K562 (cell line): ENCODE measurements at regions not wholly inside any gene's neighbourhood (a gene's known extent, or its start where the extent isn't known, plus 50 kb on each side); places are given as distances from the start of the nearest gene placed in this dataset.

Source experiments
- ATAC-seq: fragments of 200-7000 bp; cut with Tn5 transposase; 3 replicates; pipeline ENCODE4 v1.9.1; 2020; ENCODE audit warnings: moderate library complexity
- BruUV-seq: library from RNA; stranded (reverse); fragments of 400-500 nt; replicated peaks from 2 replicates; lab custom pipeline; 2021; lab: Mats Ljungman, UMichigan
- CTCF ChIA-PET: fragments of 300-600 bp; formaldehyde crosslinking; extraction: SDS; loops from one replicate; lab custom pipeline; 2021; ENCODE audit warnings: low intra/inter-chr PET ratio; lab: Yijun Ruan, JAX
- POLR2A ChIA-PET: fragments of 300-600, 350-650 bp; sonication (Branson Sonifier 250); formaldehyde crosslinking; extraction: SDS; loops from one replicate; lab custom pipeline; 2021; ENCODE audit warnings: antibody characterized with exemption, inconsistent platforms; lab: Yijun Ruan, JAX
- DNase-seq, 4 experiments: peaks; one replicate each; pipeline versions ENCODE4 v3.0.0 to v3.0.0-alpha.2; 2011 to 2018; ENCODE audit warnings: low spot score in 3 of 4, mixed read lengths in 3 of 4; ENCODE audit errors: extremely low read depth in 1 of 4
- FAIRE-seq: peaks from 2 replicates; lab custom pipeline; 2011; peaks lifted over from hg19 to GRCh38; lab: Jason Lieb, UNC
- H2AFZ ChIP-seq: 2 replicates; pipeline ENCODE4 v1.6.0; 2011; ENCODE audit warnings: low read depth, low read length, control low read depth, inconsistent platforms
- H3K27ac ChIP-seq: fragments of 200-600 bp; 3 replicates; pipeline ENCODE4 v1.8.0; 2011; ENCODE audit warnings: low read depth, mild to moderate bottlenecking, control low read depth, inconsistent platforms, low read length, moderate library complexity, mixed read lengths; ENCODE audit errors: extremely low read depth
- H3K27me3 ChIP-seq, 2 experiments: fragments of 300-600 bp in 1 of 2; 2 replicates in 1 of 2; 3 replicates in 1 of 2; pipeline versions ENCODE4 v1.6.0 to v1.8.0; 2011; ENCODE audit warnings: inconsistent platforms in 2 of 2, low read length in 2 of 2, mild to moderate bottlenecking in 1 of 2, mixed read lengths in 1 of 2, moderate library complexity in 1 of 2; ENCODE audit not compliant: control insufficient read depth in 2 of 2, insufficient read depth in 2 of 2
- H3K36me3 ChIP-seq: fragments of 300-600 bp; 3 replicates; pipeline ENCODE4 v1.8.0; 2011; ENCODE audit warnings: mild to moderate bottlenecking, low read length, inconsistent platforms; ENCODE audit not compliant: control insufficient read depth, insufficient read depth
- H3K4me1 ChIP-seq, 2 experiments: fragments of 200-600 bp in 1 of 2; replicated peaks in 1 of 2; 2 replicates in 1 of 2; 3 replicates in 1 of 2; pipeline versions ENCODE4 v1.5.1 to v1.8.0; 2011; ENCODE audit warnings: inconsistent platforms in 2 of 2, low read length in 2 of 2, mild to moderate bottlenecking in 1 of 2, mixed read lengths in 1 of 2, moderate library complexity in 1 of 2; ENCODE audit not compliant: control insufficient read depth in 2 of 2, insufficient read depth in 2 of 2
- H3K4me2 ChIP-seq: 2 replicates; pipeline ENCODE4 v1.6.1; 2011; ENCODE audit warnings: low read length, control low read depth, inconsistent platforms, mixed read lengths; ENCODE audit not compliant: insufficient read depth
- H3K4me3 ChIP-seq: fragments of 200-600 bp; sonication (generic), shearing (Covaris generic); 2 replicates; pipeline ENCODE4 v1.5.1; 2016; ENCODE audit warnings: control low read depth, inconsistent platforms
- H3K79me2 ChIP-seq: fragments of 200-600 bp; 3 replicates; pipeline ENCODE4 v1.8.0; 2011; ENCODE audit warnings: low read length, inconsistent platforms; ENCODE audit not compliant: control insufficient read depth, insufficient read depth
- H3K9ac ChIP-seq, 2 experiments: 2 replicates each; pipeline versions ENCODE4 v1.6.0 to v1.6.1; 2011; ENCODE audit warnings: low read depth in 2 of 2, low read length in 2 of 2, control low read depth in 1 of 2, inconsistent platforms in 1 of 2, mild to moderate bottlenecking in 1 of 2, mixed read lengths in 1 of 2; ENCODE audit not compliant: insufficient read depth in 1 of 2
- H3K9me1 ChIP-seq: one replicate; pipeline ENCODE4 v1.6.0; 2011; ENCODE audit warnings: inconsistent platforms, mild to moderate bottlenecking, low read length, moderate library complexity; ENCODE audit not compliant: control insufficient read depth, insufficient read depth
- H3K9me3 ChIP-seq: replicated peaks from 2 replicates; pipeline ENCODE4 v1.5.1; 2011; ENCODE audit warnings: low read depth, low read length, inconsistent platforms; ENCODE audit not compliant: control insufficient read depth, insufficient read depth
- H4K20me1 ChIP-seq: replicated peaks from 2 replicates; pipeline ENCODE4 v1.6.1; 2011; ENCODE audit warnings: low read length, inconsistent platforms, mixed read lengths; ENCODE audit not compliant: control insufficient read depth, insufficient read depth
- POLR2H ChIP-seq: IDR thresholded peaks from 2 replicates; pipeline ENCODE4 v1.6.1; 2016; ENCODE audit warnings: missing genetic modification characterization, low read depth, mild to moderate bottlenecking, control low read depth, missing compliant biosample characterization, moderate library complexity
- WGBS: fragments of 100-300 bp; shearing (Covaris generic); methylation state at CpG from one replicate; pipeline ENCODE4 v1.1.6; 2016; ENCODE audit warnings: low coverage, mixed read lengths; ENCODE audit not compliant: insufficient coverage; ENCODE audit errors: missing lambda C conversion rate; 5-methylcytosine and 5-hydroxymethylcytosine counted together
- in situ Hi-C: fragments of 300-500 bp; cut with MboI; formaldehyde crosslinking; loops from 4 replicates; pipeline ENCODE4 v1.15.0; 2018; ENCODE audit warnings: inconsistent platforms, mixed read lengths
- intact Hi-C: fragments of 100-400 bp; cut with micrococcal nuclease; formaldehyde crosslinking; loops from 2 replicates; pipeline ENCODE4 v1.14.2; 2022
- TF ChIP-seq, protein P1 (sequence below), 3 experiments: IDR thresholded peaks in 2 of 3; conservative IDR thresholded peaks in 1 of 3; 2 replicates each; pipeline ENCODE4 v1.5.1; 2011 to 2012; ENCODE audit warnings: low read length in 3 of 3, mild to moderate bottlenecking in 3 of 3, control low read depth in 2 of 3, improper control_type of control experiment in 1 of 3, inconsistent platforms in 1 of 3, low read depth in 1 of 3, mixed read lengths in 1 of 3, moderate library complexity in 1 of 3; ENCODE audit not compliant: insufficient read depth in 2 of 3
- TF ChIP-seq, protein P2 (sequence below): sonication (generic); formaldehyde crosslinking; IDR thresholded peaks from 2 replicates; pipeline ENCODE4 v1.8.0; 2022; ENCODE audit warnings: missing genetic modification reagents, mild to moderate bottlenecking, moderate library complexity, borderline replicate concordance

DNA sequence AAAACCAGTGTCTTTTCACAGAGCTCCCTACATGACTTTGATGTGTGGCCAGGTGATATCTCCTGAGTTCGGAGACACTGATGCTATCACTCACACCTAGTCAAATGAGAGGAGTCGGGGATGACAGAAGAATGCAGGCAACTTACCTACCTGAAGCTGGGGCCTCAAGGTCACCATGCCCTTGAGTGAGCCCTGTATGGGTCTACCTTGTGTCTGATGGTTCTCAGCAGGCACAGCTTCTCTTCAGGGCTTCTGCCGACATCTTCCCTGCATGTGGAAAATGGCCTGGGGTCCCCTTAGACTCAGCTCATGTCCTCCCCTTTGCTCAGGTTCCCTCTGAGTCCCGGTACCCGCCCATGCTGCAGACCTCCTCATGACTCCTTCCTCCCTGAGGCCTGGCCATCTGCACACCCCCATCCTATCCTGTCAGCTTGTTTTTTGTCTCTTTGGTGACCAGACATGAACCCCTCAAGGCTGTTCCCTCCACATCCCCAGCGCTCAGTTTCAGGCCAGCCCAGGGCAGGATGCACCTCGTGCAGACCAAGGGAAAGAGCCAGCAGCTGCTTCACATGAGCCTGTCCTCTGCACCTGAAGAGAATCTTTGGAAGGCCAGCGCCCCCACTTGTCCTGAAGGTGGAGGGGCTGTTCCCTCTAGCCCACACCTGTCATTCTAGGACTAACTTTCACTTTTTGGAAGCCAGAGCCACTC lies 74.6 kb upstream of the GDF10 start:
- Histone ChIP-seq H3K9me3 (no peaks in the 10 kb centered on the region), H3K36me3 (no peaks in the 10 kb centered on the region), H3K4me3 (no peak overlapping the region), H3K27me3 (peaks cover 0 to 29% of the 10 kb centered on the region in 2 experiments; a peak in 2 of 5 replicates), H4K20me1 (no peaks in the 10 kb centered on the region), H3K9me1 (no peaks in the 10 kb centered on the region), H2AFZ (no peak overlapping the region), H3K27ac (no peak overlapping the region), H3K79me2 (no peaks in the 10 kb centered on the region), H3K4me2 (no peak overlapping the region), H3K4me1 (no peaks in the 10 kb centered on the region)
- in situ Hi-C loops = no loop called here
- DNase-seq (no peak), FAIRE-seq (no peak), ATAC-seq (0 out of 3 replicates have a peak, but pooled peaks have one; percentile 50)
- BruUV-seq = no TSS peak
- intact Hi-C loops = no loop called here
- ChIA-PET CTCF (interaction anchor here (1.4 kb wide), 1 partner anchor 177 kb away, joined by 5 read pairs; no protein-coding TSS in a partner anchor), POLR2A (interaction anchor here (0.5 to 2.2 kb wide), 6 partner anchors 8 to 1474 kb away, joined by 3 to 8 read pairs (median 3); no protein-coding TSS in a partner anchor)
- 3% methylated on average over 8 of the region's 8 CpGs for WGBS
- TF ChIP-seq, protein P1, sequence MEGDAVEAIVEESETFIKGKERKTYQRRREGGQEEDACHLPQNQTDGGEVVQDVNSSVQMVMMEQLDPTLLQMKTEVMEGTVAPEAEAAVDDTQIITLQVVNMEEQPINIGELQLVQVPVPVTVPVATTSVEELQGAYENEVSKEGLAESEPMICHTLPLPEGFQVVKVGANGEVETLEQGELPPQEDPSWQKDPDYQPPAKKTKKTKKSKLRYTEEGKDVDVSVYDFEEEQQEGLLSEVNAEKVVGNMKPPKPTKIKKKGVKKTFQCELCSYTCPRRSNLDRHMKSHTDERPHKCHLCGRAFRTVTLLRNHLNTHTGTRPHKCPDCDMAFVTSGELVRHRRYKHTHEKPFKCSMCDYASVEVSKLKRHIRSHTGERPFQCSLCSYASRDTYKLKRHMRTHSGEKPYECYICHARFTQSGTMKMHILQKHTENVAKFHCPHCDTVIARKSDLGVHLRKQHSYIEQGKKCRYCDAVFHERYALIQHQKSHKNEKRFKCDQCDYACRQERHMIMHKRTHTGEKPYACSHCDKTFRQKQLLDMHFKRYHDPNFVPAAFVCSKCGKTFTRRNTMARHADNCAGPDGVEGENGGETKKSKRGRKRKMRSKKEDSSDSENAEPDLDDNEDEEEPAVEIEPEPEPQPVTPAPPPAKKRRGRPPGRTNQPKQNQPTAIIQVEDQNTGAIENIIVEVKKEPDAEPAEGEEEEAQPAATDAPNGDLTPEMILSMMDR (IDR thresholded peaks at IDR 0.05 in 2 of 3, conservative IDR thresholded peaks at IDR 0.05 in 1 of 3; ENCODE audit: insufficient read depth in 2 of 3, low read depth in 1 of 3, low read length in 3 of 3) = peak in 1 of 3 experiments; percentile 14; a peak in 2 of 6 replicates
- TF ChIP-seq, protein P2, sequence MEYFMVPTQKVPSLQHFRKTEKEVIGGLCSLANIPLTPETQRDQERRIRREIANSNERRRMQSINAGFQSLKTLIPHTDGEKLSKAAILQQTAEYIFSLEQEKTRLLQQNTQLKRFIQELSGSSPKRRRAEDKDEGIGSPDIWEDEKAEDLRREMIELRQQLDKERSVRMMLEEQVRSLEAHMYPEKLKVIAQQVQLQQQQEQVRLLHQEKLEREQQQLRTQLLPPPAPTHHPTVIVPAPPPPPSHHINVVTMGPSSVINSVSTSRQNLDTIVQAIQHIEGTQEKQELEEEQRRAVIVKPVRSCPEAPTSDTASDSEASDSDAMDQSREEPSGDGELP (CRISPR knock-in tag) = no peak
- TF ChIP-seq POLR2H (tag) = no peak
- TF ChIP-seq, all 486 proteins: peak for 1
- no peak overlapping the region for H3K9ac ChIP-seq
